ENCODE measurements at regions not wholly inside any gene's neighbourhood (a gene's known extent, or its start where the extent isn't known, plus 50 kb on each side); places are given as distances from the start of the nearest gene placed in this dataset.

DNA sequence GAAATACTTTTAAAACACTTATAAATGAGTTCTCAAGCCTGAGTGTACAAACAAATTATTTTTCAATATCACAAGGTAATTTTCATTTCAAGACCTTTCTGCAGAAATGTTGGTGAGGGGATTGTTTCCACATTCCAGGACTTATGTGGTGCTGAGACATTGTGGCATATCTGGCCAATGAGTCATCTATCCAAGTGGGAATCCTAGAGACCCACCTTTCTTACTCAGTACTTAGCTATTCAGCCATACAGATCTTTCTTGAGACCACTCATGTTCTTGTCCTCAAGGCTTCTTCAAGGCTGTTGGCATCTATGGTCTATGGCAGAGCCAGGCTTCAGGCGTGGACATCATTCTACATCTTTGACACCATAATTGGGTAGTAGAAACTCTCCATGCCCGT is 225.4 kb downstream of the DKK1 start:
- no peak overlapping the region for H3K4me3 ChIP-seq
- H3K9me3 ChIP-seq, result no peaks in the 10 kb centered on the region
- DNase-seq (no peak), ATAC-seq (no peak)
- no peaks in the 10 kb centered on the region for H3K36me3 ChIP-seq (replicated peaks in 1 of 2; ENCODE audit: insufficient read depth in 1 of 2, low read depth in 2 of 2)
- intact Hi-C loops (cut with DNase I), result no loop called here
- TF ChIP-seq, protein P1, sequence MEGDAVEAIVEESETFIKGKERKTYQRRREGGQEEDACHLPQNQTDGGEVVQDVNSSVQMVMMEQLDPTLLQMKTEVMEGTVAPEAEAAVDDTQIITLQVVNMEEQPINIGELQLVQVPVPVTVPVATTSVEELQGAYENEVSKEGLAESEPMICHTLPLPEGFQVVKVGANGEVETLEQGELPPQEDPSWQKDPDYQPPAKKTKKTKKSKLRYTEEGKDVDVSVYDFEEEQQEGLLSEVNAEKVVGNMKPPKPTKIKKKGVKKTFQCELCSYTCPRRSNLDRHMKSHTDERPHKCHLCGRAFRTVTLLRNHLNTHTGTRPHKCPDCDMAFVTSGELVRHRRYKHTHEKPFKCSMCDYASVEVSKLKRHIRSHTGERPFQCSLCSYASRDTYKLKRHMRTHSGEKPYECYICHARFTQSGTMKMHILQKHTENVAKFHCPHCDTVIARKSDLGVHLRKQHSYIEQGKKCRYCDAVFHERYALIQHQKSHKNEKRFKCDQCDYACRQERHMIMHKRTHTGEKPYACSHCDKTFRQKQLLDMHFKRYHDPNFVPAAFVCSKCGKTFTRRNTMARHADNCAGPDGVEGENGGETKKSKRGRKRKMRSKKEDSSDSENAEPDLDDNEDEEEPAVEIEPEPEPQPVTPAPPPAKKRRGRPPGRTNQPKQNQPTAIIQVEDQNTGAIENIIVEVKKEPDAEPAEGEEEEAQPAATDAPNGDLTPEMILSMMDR (IDR thresholded peaks at IDR 0.05), result no peak
- TF ChIP-seq POLR2A (IDR thresholded peaks at IDR 0.05), result no peak
- H3K4me1 ChIP-seq, result no peaks in the 10 kb centered on the region
- WGBS, 2 donors, result 55 to 61% methylated on average over 2 of the region's 2 CpGs
- H3K27ac ChIP-seq, result no peak overlapping the region
- no peaks in the 10 kb centered on the region for H3K27me3 ChIP-seq

DNA sequence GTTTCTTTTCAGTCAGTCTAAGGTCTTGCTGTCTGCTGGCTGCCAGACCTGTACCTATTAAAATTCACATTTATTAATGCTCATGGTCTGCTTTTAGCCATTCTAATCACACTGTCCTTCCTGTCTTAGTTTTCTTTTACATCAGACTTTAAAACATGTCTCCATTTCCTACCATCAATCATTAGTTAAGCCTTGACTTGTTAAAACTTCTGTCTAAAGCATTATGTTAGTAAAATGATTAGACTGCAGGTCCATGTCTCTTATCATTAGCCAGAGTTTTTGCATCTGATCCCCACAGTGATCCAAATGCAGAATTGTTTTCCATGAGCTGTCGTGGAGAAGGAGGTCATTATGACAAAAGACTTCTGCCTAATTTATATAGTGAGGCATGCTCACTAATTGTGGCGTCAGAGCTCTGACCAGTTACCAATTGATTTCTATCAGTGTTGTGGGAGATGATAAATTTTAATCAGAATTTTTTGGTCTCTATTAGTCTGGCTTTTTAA is 226.5 kb downstream of the DKK1 start:
- intact Hi-C loops (cut with DNase I), result no loop called here
- WGBS, 2 donors, result 13 to 17% methylated on average over 2 of the region's 2 CpGs

DNA sequence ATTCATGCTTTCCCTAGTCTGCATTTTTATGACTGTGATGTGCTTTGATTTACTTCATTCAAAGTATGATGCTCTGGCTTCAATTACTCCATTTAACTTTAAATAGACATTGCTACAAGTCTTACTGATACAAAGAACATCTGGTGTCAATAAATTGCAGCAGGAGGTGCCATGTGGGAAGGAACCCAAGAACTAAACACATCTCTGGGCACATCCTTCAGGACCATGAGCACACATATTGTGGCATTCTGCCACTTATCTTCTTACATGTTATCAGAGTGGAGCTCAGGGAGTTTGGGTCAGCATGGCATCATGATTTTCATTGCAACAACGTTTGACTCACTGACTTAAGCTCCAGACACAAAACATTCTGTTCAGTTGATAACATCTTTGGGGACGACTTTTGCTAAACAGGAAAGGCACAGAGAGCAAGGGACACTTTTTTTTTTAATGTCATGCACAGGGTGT is 227.0 kb downstream of the DKK1 start:
- Histone ChIP-seq H3K36me3 (replicated peaks in 1 of 2; ENCODE audit: insufficient read depth in 1 of 2, low read depth in 2 of 2) (no peaks in the 10 kb centered on the region), H3K27ac (no peak overlapping the region), H3K4me3 (no peak overlapping the region), H3K9me3 (no peaks in the 10 kb centered on the region), H3K4me1 (no peaks in the 10 kb centered on the region), H3K27me3 (no peaks in the 10 kb centered on the region)
- DNase-seq (no peak), ATAC-seq (no peak)
- intact Hi-C loops (cut with DNase I), result no loop called here
- WGBS, 2 donors, result 10 to 14% methylated on average over 2 of the region's 2 CpGs
- TF ChIP-seq, protein P1 (IDR thresholded peaks at IDR 0.05), result no peak
- TF ChIP-seq POLR2A (IDR thresholded peaks at IDR 0.05), result no peak

More for the DNA sequence above, 226.5 kb downstream of the DKK1 start:
- ATAC-seq (no peak), DNase-seq (no peak)
- Histone ChIP-seq H3K4me3 (no peak overlapping the region), H3K9me3 (no peaks in the 10 kb centered on the region), H3K4me1 (no peaks in the 10 kb centered on the region), H3K27me3 (no peaks in the 10 kb centered on the region), H3K36me3 (replicated peaks in 1 of 2; ENCODE audit: insufficient read depth in 1 of 2, low read depth in 2 of 2) (no peaks in the 10 kb centered on the region), H3K27ac (no peak overlapping the region)
- TF ChIP-seq, protein P1 (IDR thresholded peaks at IDR 0.05), result no peak
- no peak for TF ChIP-seq POLR2A (IDR thresholded peaks at IDR 0.05)

DNA sequence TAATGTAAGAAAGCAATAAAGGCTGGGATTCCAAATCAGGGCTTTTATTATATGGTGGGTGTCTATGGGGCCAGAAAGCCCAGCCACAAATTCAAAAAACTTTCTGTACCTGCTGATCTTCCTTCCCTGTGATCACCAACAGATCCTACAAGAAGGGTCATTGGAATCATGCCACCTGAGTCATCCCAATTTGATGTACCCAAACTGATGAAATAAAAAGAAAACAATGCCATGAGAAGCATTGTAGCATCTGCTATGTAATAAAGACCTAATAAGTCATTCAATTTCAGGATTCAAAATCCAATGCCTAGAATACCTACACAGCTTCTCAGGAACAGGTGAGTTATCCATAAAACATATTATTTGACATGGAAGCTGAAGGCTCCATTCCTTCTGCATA is 228.8 kb downstream of the DKK1 start:
- no peaks in the 10 kb centered on the region for H3K36me3 ChIP-seq (replicated peaks in 1 of 2; ENCODE audit: insufficient read depth in 1 of 2, low read depth in 2 of 2)
- H3K9me3 ChIP-seq, result no peaks in the 10 kb centered on the region
- no peak overlapping the region for H3K27ac ChIP-seq
- DNase-seq (no peak), ATAC-seq (no peak)
- no peaks in the 10 kb centered on the region for H3K4me1 ChIP-seq
- TF ChIP-seq POLR2A (IDR thresholded peaks at IDR 0.05), result no peak
- TF ChIP-seq, protein P1 (IDR thresholded peaks at IDR 0.05), result no peak
- H3K4me3 ChIP-seq, result no peak overlapping the region
- intact Hi-C loops (cut with DNase I), result no loop called here
- H3K27me3 ChIP-seq, result no peaks in the 10 kb centered on the region

DNA sequence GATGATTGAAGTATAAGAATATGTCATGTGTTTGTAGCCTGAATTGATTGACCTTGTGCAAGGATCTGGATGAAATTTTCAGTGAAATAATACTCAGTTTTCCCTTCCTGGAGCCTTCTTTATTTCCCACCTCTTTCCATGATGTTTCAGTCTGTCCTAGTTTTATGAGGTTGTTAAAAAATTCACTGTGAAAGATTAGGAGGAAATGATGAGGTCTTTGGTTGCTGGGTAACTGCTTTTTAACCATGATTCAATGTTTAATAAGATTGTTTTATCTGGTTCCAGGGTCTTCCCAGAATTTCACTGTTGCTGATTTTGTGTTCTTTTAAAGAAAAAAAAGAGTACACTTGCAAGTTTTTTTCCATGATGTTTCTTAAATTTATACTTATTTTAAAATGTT is 221.5 kb downstream of the MBL2 start:
- Histone ChIP-seq H3K27me3 (no peaks in the 10 kb centered on the region), H3K9me3 (no peaks in the 10 kb centered on the region), H3K4me1 (no peaks in the 10 kb centered on the region), H3K4me3 (no peak overlapping the region), H3K36me3 (replicated peaks in 1 of 2; ENCODE audit: insufficient read depth in 1 of 2, low read depth in 2 of 2) (no peaks in the 10 kb centered on the region), H3K27ac (no peak overlapping the region)
- no peak for DNase-seq
- TF ChIP-seq, protein P1 (IDR thresholded peaks at IDR 0.05), result no peak
- no peak for TF ChIP-seq POLR2A (IDR thresholded peaks at IDR 0.05)
- intact Hi-C loops (cut with DNase I), result no loop called here
- no peak for ATAC-seq
